Endothelial cell (in vitro differentiated cells): ENCODE measurements at regions not wholly inside any gene's neighbourhood (a gene's known extent, or its start where the extent isn't known, plus 50 kb on each side); places are given as distances from the start of the nearest gene placed in this dataset.

Experiments used
- DNase-seq: peaks from one replicate; pipeline ENCODE4 v3.0.0; 2021; ENCODE audit warnings: low spot score
- H3K27ac Mint-ChIP-seq: one replicate; pipeline ENCODE4 v1.8.0; 2021; ENCODE audit warnings: mixed read lengths, inconsistent platforms; ENCODE audit not compliant: unreplicated experiment
- H3K27me3 Mint-ChIP-seq: one replicate; pipeline ENCODE4 v1.8.0; 2021; ENCODE audit warnings: mild to moderate bottlenecking, moderate library complexity, mixed read lengths, inconsistent platforms; ENCODE audit not compliant: unreplicated experiment
- H3K36me3 Mint-ChIP-seq: one replicate; pipeline ENCODE4 v1.8.0; 2021; ENCODE audit warnings: mild to moderate bottlenecking, low read depth, mixed read lengths, inconsistent platforms; ENCODE audit not compliant: unreplicated experiment
- H3K4me1 Mint-ChIP-seq: one replicate; pipeline ENCODE4 v1.8.0; 2021; ENCODE audit warnings: mild to moderate bottlenecking, mixed read lengths, inconsistent platforms; ENCODE audit not compliant: unreplicated experiment
- H3K4me3 Mint-ChIP-seq: one replicate; pipeline ENCODE4 v1.8.0; 2021; ENCODE audit warnings: mild to moderate bottlenecking, mixed read lengths, inconsistent platforms; ENCODE audit not compliant: unreplicated experiment
- H3K9me3 Mint-ChIP-seq: one replicate; pipeline ENCODE4 v1.8.0; 2021; ENCODE audit warnings: mixed read lengths, inconsistent platforms; ENCODE audit not compliant: unreplicated experiment
- TF ChIP-seq, protein P1 (sequence below): fragments of 200-600 bp; sonication (generic); IDR thresholded peaks from one replicate; pipeline ENCODE4 v1.5.0; 2021; ENCODE audit warnings: antibody characterized with exemption; ENCODE audit not compliant: unreplicated experiment

DNA sequence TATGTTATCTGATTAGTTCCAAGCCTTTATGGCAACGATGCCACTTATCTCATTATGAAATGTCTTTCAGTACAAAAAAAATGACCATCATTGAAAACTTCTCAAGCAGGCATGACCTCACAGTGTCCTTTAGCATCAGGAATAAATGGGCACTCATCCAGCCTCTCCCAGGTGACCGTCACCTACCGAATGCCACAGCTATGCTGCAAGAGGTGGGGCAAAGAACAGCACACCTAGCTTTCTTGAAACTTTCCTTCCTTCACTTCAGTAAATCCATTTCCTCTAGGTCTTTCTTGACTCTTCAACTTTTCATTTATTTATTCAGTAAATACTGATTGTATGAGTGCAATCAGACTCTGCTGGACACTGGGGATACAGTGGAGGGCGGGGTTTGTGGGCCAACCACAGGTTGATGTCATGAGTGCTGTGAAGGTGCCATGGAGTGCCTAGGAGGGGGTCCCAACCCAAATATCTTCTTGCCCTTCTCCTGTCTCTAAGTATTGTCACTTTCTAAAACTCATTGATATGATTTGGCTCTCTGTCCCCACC is 54.3 kb upstream of the HK2 start:
- no peak overlapping the region for H3K4me3 Mint-ChIP-seq

More for the DNA sequence above, 54.3 kb upstream of the HK2 start:
- H3K36me3 Mint-ChIP-seq = peaks cover 9% of the 10 kb centered on the region
- no peaks in the 10 kb centered on the region for H3K9me3 Mint-ChIP-seq
- H3K27ac Mint-ChIP-seq = peak overlapping the region; percentile 22
- peaks cover 28% of the 10 kb centered on the region for H3K4me1 Mint-ChIP-seq
- TF ChIP-seq, protein P1, sequence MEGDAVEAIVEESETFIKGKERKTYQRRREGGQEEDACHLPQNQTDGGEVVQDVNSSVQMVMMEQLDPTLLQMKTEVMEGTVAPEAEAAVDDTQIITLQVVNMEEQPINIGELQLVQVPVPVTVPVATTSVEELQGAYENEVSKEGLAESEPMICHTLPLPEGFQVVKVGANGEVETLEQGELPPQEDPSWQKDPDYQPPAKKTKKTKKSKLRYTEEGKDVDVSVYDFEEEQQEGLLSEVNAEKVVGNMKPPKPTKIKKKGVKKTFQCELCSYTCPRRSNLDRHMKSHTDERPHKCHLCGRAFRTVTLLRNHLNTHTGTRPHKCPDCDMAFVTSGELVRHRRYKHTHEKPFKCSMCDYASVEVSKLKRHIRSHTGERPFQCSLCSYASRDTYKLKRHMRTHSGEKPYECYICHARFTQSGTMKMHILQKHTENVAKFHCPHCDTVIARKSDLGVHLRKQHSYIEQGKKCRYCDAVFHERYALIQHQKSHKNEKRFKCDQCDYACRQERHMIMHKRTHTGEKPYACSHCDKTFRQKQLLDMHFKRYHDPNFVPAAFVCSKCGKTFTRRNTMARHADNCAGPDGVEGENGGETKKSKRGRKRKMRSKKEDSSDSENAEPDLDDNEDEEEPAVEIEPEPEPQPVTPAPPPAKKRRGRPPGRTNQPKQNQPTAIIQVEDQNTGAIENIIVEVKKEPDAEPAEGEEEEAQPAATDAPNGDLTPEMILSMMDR = no peak
- H3K27me3 Mint-ChIP-seq = peaks cover 8% of the 10 kb centered on the region
- no peak for DNase-seq
